ENCODE measurements at regions not wholly inside any gene's neighbourhood (a gene's known extent, or its start where the extent isn't known, plus 50 kb on each side); places are given as distances from the start of the nearest gene placed in this dataset.
"Not testable (repeated sequence)": the region's sequence is repeated elsewhere in the genome, so short reads cannot be mapped to it uniquely, and the experiment has no call there.

GRCh38 chr1:227493863-227494551, 69.3 kb upstream of the ZNF678 start:
- TF ChIP-seq CTCF (IDR thresholded peaks at IDR 0.05; ENCODE audit: low read length); EZH2 (IDR thresholded peaks at IDR 0.05; ENCODE audit: borderline replicate concordance, low read length): not testable (repeated sequence)
